ENCODE measurements at regions not wholly inside any gene's neighbourhood (a gene's known extent, or its start where the extent isn't known, plus 50 kb on each side); places are given as distances from the start of the nearest gene placed in this dataset.

DNA sequence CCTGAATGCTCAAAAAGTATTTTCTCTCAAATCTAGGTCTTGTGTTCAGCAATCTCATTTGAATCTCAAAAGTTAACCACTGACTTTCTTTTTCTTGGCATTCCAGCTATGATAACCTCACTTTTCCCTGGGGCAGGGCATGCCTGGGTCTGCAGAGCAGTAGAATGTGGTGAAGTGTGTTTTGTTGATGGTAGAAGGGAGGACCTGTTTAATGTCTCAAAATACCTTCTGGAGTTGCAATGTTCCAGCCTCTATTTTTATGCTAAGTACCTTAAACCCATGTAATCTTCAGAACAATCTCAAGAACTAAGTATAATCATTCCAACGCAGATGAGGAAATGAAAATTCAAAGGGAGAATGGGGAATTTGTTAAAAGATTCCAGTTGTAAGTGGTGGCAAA lies 82.1 kb upstream of the FUT8 start:
- no peak for ATAC-seq
- CTCF ChIA-PET, result no interaction called here
- H3K27ac ChIP-seq, result no peak overlapping the region

DNA sequence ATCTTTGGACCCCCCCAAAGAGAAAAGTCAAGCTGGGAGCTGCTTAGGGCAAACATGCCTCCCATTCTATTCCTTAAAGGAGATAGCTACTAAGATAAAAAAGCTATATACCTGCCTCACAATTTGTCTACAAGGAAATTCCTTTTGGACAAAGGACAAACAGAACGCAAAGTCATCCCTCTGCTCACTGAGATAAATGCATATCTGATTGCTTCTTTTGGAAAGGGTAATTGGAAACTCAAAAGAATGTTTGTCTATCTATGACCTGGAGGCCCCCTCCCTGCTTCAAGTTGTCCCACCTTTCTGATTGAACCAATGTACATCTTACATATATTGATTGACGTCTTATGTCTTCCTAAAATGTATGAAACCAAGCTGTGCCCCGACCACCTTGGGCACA lies 80.9 kb upstream of the FUT8 start:
- no peak overlapping the region for H3K4me2 ChIP-seq
- no peak overlapping the region for H3K27ac ChIP-seq
- ChIA-PET CTCF (interaction anchor here (1.0 to 1.8 kb wide), 3 partner anchors 23 to 63 kb away, joined by 3 to 4 read pairs (median 3); no protein-coding TSS in a partner anchor), POLR2A (no interaction called here)
- DNase-seq (ENCODE audit: low read depth in 1 of 2, low spot score in 1 of 2) (no peak), ATAC-seq (no peak), FAIRE-seq (no peak)
- H3K4me3 ChIP-seq, result no peak overlapping the region
- H3K4me1 ChIP-seq, result no peaks in the 10 kb centered on the region
- no peaks in the 10 kb centered on the region for H3K9me3 ChIP-seq
- WGBS (ENCODE audit: missing lambda C conversion rate), result 79% methylated on average over 3 of the region's 3 CpGs
- TF ChIP-seq FOXS1 (CRISPR knock-in tag; IDR thresholded peaks at IDR 0.05) (no peak), ZSCAN20 (CRISPR knock-in tag; IDR thresholded peaks at IDR 0.05) (no peak), CHD2 (IDR thresholded peaks at IDR 0.05; ENCODE audit: low read length, partially characterized antibody) (no peak), FOSB (CRISPR knock-in tag; IDR thresholded peaks at IDR 0.05) (no peak), BHLHE40 (IDR thresholded peaks at IDR 0.05; ENCODE audit: low read depth, low read length) (no peak), NR3C1 (IDR thresholded peaks at IDR 0.05) (no peak), KDM1A (IDR thresholded peaks at IDR 0.05; ENCODE audit: low read depth) (no peak)
- TF ChIP-seq, protein P1, sequence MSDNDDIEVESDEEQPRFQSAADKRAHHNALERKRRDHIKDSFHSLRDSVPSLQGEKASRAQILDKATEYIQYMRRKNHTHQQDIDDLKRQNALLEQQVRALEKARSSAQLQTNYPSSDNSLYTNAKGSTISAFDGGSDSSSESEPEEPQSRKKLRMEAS (IDR thresholded peaks at IDR 0.05), result no peak

More for the DNA sequence above, 82.1 kb upstream of the FUT8 start:
- no peak for FAIRE-seq
- TF ChIP-seq, protein P2, sequence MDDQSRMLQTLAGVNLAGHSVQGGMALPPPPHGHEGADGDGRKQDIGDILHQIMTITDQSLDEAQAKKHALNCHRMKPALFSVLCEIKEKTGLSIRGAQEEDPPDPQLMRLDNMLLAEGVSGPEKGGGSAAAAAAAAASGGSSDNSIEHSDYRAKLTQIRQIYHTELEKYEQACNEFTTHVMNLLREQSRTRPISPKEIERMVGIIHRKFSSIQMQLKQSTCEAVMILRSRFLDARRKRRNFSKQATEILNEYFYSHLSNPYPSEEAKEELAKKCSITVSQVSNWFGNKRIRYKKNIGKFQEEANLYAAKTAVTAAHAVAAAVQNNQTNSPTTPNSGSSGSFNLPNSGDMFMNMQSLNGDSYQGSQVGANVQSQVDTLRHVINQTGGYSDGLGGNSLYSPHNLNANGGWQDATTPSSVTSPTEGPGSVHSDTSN (IDR thresholded peaks at IDR 0.05), result no peak
- TF ChIP-seq POLR2A (IDR thresholded peaks at IDR 0.05; ENCODE audit: low read length) (no peak), FOSB (CRISPR knock-in tag; IDR thresholded peaks at IDR 0.05) (no peak), ZSCAN20 (CRISPR knock-in tag; IDR thresholded peaks at IDR 0.05) (no peak), HOXB13 (CRISPR knock-in tag; IDR thresholded peaks at IDR 0.05; ENCODE audit: low read depth) (no peak), RNF2 (IDR thresholded peaks at IDR 0.05; ENCODE audit: borderline replicate concordance, low read depth) (no peak)
- TF ChIP-seq, protein P3, sequence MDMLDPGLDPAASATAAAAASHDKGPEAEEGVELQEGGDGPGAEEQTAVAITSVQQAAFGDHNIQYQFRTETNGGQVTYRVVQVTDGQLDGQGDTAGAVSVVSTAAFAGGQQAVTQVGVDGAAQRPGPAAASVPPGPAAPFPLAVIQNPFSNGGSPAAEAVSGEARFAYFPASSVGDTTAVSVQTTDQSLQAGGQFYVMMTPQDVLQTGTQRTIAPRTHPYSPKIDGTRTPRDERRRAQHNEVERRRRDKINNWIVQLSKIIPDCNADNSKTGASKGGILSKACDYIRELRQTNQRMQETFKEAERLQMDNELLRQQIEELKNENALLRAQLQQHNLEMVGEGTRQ (IDR thresholded peaks at IDR 0.05), result no peak
- H3K9me3 ChIP-seq, result no peaks in the 10 kb centered on the region
- no peaks in the 10 kb centered on the region for H3K4me1 ChIP-seq
- no peak overlapping the region for H3K4me3 ChIP-seq
- no peak for DNase-seq (ENCODE audit: low read depth in 1 of 2, low spot score in 1 of 2)
- 62% methylated on average over 1 of the region's 1 CpG for WGBS (ENCODE audit: missing lambda C conversion rate)
- H3K4me2 ChIP-seq, result no peak overlapping the region
- POLR2A ChIA-PET, result no interaction called here

DNA sequence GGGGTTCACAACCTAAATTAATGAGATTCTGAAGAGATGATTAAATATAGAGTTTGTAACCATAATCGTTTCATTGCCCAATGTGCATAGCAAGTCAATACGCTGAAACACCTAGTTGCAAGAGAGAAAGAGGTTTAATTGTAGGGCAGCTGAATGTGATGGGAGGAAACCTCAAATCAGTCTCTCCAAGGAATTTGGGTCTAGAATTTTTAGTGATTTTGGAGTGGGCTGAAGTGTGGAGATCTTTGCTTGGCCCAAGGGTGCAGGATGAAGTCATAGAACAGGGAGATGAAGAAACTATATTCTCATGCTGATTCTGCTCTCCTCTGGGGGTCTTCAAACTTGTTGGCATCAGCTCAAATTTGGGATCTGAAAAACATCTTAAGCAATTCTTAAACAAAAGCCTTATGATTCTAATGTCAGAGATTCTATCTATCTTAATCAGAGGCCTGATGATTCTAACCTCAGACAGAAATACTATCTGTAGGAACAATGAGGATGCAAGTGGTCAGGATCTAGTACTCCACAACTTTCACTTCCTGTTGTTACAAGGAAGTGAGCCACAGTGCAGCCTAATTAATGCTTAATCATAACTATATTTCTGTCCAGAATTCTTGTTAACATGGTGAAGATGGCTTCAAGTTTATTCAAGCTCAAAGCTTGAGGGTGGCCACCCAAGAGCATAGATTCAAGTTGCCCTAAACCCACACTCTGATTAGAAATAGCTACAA lies 80.2 kb upstream of the FUT8 start:
- FAIRE-seq, result no peak
- CTCF ChIA-PET, result interaction anchor here (1.0 to 1.8 kb wide), 4 partner anchors 12 to 63 kb away, joined by 3 to 4 read pairs (median 3); no protein-coding TSS in a partner anchor
- TF ChIP-seq, protein P4, sequence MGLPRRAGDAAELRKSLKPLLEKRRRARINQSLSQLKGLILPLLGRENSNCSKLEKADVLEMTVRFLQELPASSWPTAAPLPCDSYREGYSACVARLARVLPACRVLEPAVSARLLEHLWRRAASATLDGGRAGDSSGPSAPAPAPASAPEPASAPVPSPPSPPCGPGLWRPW (IDR thresholded peaks at IDR 0.05), result no peak
- no peak for TF ChIP-seq HDAC2 (IDR thresholded peaks at IDR 0.05)
- no peak for TF ChIP-seq EHMT2 (IDR thresholded peaks at IDR 0.05; ENCODE audit: low read depth)
- TF ChIP-seq RARB (CRISPR knock-in tag; IDR thresholded peaks at IDR 0.05), result no peak
- TF ChIP-seq, protein P5, sequence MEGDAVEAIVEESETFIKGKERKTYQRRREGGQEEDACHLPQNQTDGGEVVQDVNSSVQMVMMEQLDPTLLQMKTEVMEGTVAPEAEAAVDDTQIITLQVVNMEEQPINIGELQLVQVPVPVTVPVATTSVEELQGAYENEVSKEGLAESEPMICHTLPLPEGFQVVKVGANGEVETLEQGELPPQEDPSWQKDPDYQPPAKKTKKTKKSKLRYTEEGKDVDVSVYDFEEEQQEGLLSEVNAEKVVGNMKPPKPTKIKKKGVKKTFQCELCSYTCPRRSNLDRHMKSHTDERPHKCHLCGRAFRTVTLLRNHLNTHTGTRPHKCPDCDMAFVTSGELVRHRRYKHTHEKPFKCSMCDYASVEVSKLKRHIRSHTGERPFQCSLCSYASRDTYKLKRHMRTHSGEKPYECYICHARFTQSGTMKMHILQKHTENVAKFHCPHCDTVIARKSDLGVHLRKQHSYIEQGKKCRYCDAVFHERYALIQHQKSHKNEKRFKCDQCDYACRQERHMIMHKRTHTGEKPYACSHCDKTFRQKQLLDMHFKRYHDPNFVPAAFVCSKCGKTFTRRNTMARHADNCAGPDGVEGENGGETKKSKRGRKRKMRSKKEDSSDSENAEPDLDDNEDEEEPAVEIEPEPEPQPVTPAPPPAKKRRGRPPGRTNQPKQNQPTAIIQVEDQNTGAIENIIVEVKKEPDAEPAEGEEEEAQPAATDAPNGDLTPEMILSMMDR (IDR thresholded peaks at IDR 0.05), result no peak
- TF ChIP-seq, protein P1 (IDR thresholded peaks at IDR 0.05), result no peak
- no peak for TF ChIP-seq RFX5 (IDR thresholded peaks at IDR 0.05)
- no peak for TF ChIP-seq CHD4 (IDR thresholded peaks at IDR 0.05; ENCODE audit: borderline replicate concordance)
- POLR2A ChIA-PET, result no interaction called here
- H3K4me3 ChIP-seq, result no peak overlapping the region
- H3K4me2 ChIP-seq, result no peak overlapping the region
- DNase-seq (ENCODE audit: low read depth in 1 of 2, low spot score in 1 of 2), result no peak
- H3K9me3 ChIP-seq, result no peaks in the 10 kb centered on the region
- WGBS (ENCODE audit: missing lambda C conversion rate), result 90% methylated on average over 2 of the region's 2 CpGs
- no peak overlapping the region for H3K27ac ChIP-seq
- no peaks in the 10 kb centered on the region for H3K4me1 ChIP-seq
- ATAC-seq, result no peak

All from A549 (cell line).